H1 (cell line): ENCODE measurements at regions not wholly inside any gene's neighbourhood (a gene's known extent, or its start where the extent isn't known, plus 50 kb on each side); places are given as distances from the start of the nearest gene placed in this dataset.

Experiments
- ATF2 ChIP-seq: IDR thresholded peaks from 2 replicates; pipeline ENCODE4 v1.6.1; 2012; ENCODE audit warnings: low read length, inconsistent platforms
- BCL11A ChIP-seq, 2 experiments: IDR thresholded peaks; one replicate each; pipeline ENCODE4 v1.6.1; 2011; ENCODE audit warnings: low read depth in 2 of 2, low read length in 2 of 2, mild to moderate bottlenecking in 2 of 2
- POLR2A ChIP-seq, 2 experiments: IDR thresholded peaks; 1 replicate in 1 of 2; 2 replicates in 1 of 2; pipeline ENCODE4 v1.6.1; 2011; ENCODE audit warnings: low read depth in 2 of 2, low read length in 2 of 2, mild to moderate bottlenecking in 2 of 2; ENCODE audit errors: control extremely low read depth in 1 of 2
- SP1 ChIP-seq: IDR thresholded peaks from 2 replicates; pipeline ENCODE4 v1.6.1; 2011; ENCODE audit warnings: low read depth, low read length

DNA sequence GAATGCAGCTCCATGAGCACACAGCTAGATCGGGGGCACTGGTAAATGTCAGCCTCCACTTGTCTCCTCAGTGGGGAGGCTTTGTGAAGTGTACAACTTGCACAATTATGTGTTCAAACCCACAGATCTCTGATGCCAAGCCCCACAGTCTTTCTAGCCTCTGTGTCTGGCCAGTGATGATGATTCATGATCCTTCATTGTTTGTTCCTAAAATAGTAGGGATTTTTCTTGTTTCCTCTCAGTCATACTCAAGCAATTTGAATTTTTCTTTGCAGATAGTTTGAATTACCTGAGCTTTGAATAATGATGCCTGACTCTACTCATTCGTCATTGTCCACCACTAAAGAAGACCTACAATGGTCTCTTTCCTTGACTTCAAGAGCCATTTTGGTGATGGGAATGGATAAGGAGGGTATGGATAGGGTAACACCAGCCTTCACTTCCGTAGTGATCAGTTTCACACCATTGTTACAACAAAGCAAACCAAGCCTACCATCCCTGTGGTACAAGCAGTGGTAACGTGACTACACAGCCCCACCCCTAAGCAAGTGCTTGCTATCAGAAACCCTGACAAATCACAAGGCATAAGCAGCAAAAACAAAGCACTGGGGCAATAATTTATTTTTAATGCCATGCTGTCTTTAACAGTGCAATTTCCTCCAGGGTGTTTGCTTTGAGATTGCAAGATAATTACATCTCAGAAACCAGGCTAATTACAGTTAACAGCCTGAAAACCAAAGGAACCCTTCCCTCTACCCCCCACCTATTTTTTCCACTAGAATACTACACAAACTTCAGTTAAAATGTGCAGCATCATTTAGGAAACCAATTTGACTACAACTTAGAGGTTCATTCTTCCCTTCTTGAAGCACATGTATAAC is 114.1 kb upstream of the PPP2R3A start (continued):
- TF ChIP-seq ATF2 (no peak), SP1 (no peak), BCL11A (IDR thresholded peaks at IDR 0.05; ENCODE audit: low read depth in 2 of 2, low read length in 2 of 2) (no peak), POLR2A (IDR thresholded peaks at IDR 0.05; ENCODE audit: control extremely low read depth in 1 of 2, low read depth in 2 of 2, low read length in 2 of 2) (no peak)
- TF ChIP-seq, all 59 proteins: peak for 0
